ENCODE measurements at regions not wholly inside any gene's neighbourhood (a gene's known extent, or its start where the extent isn't known, plus 50 kb on each side); places are given as distances from the start of the nearest gene placed in this dataset.
"Not testable (repeated sequence)": the region's sequence is repeated elsewhere in the genome, so short reads cannot be mapped to it uniquely, and the experiment has no call there.

- DNase-seq (ENCODE audit: low spot score): no peak
Observed at GRCh38 chr20:28562510-28562898, 2695.0 kb upstream of the DEFB115 start.

GRCh38 chr20:28562899-28563521 is 2694.5 kb upstream of the DEFB115 start:
- not testable (repeated sequence) for DNase-seq (ENCODE audit: low spot score)

DNA sequence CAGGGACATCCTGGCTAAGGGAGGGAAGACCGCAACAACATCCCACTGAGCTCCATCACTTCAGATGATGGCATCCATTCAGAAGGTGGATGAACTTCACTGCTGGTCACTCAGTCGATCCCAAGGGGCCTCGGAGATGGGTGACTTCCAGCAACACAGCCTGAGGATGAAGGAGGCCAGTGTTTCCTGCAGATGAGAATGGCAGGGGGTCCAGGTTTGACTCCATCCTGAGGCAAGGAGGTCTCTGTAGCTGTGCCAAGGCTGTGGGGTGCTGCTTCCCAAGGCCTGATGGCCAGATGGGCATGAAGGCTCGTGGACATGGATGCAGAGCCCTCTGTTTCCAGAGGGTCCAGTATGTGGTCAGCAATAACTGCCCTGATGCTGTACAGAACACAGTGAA is 2693.4 kb upstream of the DEFB115 start:
- DNase-seq (ENCODE audit: low spot score): not testable (repeated sequence)

DNA sequence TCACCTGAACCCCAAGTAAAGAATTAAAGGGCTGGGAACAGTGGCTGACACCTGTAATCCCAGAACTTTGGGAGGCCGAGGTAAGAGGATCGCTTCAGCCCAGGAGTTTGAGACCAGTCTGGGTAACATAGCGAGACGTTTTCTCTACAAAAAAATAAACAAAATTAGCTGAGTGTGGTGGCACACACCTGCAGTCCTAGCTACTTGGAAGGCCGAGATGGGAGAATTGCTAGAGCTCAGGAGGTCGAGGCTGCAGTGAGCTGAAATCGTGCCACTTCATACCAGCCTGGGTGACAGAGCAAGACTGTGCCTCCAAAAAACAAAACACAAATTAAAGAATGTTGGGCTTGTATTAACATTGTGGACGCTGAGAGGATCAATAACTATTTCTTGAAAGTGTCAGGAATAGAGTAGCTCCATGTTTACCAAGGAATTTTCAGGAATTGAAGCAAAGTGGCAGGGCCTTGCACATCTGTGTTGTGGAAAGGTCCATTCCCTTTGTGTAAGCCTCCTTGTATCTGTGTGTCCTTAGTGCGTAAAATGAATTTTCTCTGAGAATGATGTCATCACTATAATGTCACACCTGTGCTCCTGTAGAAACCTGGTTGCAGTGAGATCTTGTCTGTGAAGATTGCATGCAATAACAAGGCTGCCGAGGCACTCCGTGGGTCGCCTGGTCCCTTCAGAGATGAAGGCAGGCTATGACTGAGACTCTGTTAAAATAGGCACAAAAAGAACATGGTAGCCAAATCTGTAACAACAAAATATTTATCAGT is 2692.6 kb upstream of the DEFB115 start:
- DNase-seq (ENCODE audit: low spot score): not testable (repeated sequence)

DNA sequence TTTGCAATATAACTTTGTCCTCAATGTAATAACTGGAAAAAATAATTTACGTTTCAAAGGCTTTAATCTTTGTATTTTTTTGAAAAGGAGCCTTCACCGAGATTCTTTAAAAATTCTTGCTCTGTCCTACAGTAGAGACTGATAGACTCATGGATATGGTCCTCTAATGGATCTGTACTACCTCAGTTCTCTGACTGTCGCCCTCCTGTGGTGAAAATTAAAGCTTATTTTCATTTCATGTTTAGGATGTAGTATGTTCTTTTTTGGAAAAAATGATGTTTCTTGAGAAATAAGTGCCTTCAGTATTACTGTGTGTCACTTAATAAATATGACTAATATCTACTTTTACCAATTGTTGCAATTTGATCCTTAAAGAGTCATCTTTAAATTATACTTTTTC is 2681.5 kb upstream of the DEFB115 start:
- not testable (repeated sequence) for DNase-seq (ENCODE audit: low spot score)

DNA sequence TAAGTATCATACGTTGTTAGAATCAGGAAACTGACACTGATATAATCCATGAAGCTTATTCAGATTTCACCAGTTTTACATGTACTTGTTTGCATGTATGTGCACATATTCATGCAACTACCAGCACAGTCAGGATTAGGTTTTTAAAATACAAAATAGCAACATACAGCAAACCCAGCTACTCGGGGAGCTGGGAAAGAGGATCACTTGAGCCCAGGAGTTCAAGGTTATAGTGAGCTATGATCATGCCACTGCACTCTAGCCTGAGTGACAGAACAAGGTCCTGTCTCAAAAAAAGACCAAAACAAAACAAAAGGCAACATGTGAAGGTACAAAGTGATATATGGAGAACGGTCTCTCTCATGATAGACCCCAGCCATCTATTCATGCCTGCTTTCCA is 2665.8 kb upstream of the DEFB115 start:
- DNase-seq (ENCODE audit: low spot score): not testable (repeated sequence)

GRCh38 chr20:28593383-28593782 is 2664.1 kb upstream of the DEFB115 start:
- DNase-seq (ENCODE audit: low spot score): not testable (repeated sequence)

GRCh38 chr20:28594476-28594875 is 2663.0 kb upstream of the DEFB115 start:
- not testable (repeated sequence) for DNase-seq (ENCODE audit: low spot score)

- DNase-seq (ENCODE audit: low spot score): not testable (repeated sequence)
Observed at GRCh38 chr20:28602006-28602402, 2655.5 kb upstream of the DEFB115 start.

DNA sequence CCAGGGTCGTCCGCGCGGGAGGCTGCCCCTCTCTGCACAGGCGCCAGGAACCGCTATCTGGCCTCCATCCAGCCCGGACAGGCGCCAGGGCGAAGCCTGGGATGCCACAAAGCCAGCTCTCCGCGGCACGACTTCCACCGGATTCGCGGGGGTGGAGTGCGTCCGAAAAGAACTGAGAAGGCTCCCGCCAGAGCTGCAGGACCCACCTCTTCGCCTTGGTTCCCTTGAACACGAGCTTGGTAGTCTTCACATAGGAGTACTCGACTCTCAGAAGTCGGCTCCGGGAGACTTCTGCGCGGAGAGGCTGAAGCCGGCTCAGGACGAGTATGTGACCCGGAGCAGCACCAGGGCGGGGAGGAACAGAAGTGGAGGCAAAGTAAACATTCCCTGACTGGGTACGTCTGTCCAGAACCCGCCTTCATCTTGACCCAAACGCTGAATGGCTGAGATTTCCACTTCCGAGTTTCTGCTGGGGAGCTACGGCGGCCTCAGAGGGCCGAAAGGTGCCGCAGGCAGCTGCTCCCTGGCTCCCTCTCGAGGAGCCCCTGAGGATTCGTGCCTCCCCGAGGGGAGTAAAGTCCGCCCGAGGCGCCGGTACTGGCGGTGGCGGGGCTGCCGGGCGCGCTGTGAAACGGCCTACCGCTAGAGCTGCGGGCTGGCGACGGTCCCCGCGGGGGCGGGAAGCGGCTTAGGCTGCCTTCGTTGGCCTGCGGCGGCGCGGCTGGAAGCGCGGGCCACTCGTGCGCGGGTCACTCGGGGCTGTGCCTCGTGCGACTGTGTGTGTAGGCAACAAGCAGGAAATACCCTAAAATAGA is 2654.9 kb upstream of the DEFB115 start:
- DNase-seq (ENCODE audit: low spot score): peak; percentile 90

GRCh38 chr20:28603218-28603577 is 2654.3 kb upstream of the DEFB115 start:
- not testable (repeated sequence) for DNase-seq (ENCODE audit: low spot score)

- DNase-seq (ENCODE audit: low spot score): no peak
Observed at GRCh38 chr20:28616354-28616753, 2641.1 kb upstream of the DEFB115 start.

DNA sequence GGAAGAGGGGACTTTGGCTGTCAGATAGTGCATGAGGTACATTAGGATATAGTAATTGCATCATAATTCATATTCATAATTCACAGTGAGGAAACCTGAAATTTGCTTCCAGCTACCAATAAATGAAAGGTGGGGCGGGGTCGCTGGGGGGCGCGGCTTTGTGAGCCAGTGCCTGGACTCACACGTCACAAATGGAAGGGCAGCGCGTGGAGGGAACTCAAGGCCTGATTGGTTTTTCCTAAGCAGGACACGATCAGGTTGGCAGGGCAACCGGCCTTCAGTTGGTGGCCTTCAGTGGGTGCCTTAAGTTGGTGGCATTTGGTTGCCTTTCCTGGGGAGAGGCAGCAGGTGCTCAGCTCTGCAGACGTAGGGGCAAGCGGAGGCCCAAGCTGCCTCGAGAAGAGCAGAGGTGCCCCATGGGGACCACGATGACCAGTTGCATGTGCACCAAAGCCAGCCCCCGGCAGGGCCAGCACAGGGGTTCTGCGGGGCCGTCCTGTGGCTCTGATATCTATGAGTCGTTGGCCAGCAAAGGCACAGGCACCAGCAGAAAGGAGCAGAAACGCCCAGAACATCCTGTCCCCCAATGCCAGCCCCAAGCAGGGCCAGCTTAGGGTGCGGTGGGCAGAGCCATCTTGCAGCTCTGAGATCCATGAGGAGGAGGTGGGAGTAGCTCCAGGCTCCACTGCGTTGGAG is 2637.4 kb upstream of the DEFB115 start:
- DNase-seq (ENCODE audit: low spot score): not testable (repeated sequence)

- DNase-seq (ENCODE audit: low spot score): not testable (repeated sequence)
Observed at GRCh38 chr20:28625112-28625511, 2632.4 kb upstream of the DEFB115 start.

DNA sequence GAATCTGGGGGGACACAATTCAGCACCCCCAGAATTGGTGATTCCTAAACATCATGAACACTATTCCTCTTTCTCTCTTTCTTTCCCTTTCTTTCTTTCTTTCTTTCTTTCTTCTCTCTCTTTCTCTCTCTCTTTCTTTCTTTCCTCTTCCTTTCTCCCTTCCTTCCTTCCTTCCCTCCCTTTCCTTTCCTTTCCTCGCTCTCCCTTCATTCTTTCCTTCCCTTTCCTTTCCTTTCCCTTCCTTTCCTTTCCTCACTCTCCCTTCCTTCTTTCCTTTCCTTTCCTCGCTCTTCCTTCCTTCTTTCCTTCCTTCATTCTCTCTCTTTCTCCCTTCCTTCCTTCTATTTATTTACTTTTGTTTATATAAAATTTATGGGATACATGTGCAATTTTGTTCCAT is 2616.6 kb upstream of the DEFB115 start:
- DNase-seq (ENCODE audit: low spot score): not testable (repeated sequence)

All from putamen (tissue), 1 donor.